Cerebellar nuclear complex (tissue), 1 donor: ENCODE measurements at regions not wholly inside any gene's neighbourhood (a gene's known extent, or its start where the extent isn't known, plus 50 kb on each side); places are given as distances from the start of the nearest gene placed in this dataset.
"Not testable (repeated sequence)": the region's sequence is repeated elsewhere in the genome, so short reads cannot be mapped to it uniquely, and the experiment has no call there.

ENCODE experiments used
- DNase-seq, 2 experiments: peaks; one replicate each; lab custom pipeline; 2025; lab: John Stamatoyannopoulos, UW

DNA sequence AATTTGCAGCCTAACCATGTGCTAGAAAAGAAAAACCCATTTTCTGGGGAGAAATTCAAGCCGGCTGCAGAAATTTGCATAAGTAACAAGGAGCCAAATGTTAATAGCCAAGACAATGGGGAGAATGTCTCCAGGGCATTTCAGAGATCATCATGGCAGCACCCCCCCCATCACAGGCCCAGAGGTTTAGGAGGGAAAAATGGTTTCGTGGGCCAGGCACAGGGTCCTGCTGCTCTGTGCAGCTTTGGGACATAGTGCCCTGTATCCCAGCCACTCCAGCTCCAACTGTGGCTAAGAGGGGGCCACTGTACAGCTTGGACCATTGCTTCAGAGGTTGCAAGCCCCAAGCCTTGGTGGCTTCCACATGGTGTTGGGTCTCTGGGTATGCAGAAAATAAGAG lies 620.0 kb downstream of the PSAT1 start:
- DNase-seq, result not testable (repeated sequence)

DNA sequence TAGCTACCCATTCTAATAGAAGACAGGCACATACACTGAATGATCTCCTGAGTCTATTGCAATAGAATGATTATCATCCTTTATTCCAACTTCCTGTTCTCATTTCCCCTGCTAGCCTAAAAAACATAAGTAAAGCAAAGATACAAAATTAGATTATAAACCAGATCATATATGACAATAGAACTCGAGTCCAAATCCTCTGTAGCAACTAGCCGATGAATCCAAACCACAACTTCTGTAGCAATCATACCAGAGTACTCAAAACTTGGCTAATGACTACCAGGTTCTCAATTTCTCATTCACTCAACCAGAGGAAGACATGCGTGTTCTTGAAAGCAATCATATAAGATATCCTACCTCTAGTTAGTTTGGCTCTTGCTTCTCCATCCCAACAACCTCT lies 622.1 kb downstream of the PSAT1 start:
- no peak for DNase-seq

DNA sequence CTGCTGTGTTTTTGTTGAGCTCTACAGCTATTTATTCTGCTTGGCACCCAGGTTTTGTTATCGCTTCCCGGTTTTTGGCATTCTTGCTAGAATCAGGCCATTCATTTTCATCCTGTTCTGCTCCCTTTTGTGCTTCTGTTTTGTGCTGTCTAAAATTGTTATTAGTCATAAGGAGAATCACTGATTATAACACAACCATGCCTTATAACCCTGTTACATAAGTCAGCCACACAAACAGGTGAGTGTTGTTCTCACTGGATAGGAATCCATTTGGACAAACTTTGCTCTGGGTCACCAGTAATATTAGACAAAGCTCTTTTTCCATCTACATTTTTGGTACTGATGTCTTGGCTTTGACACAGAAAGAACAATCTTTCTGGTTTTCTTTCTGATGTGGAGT lies 622.8 kb downstream of the PSAT1 start:
- no peak for DNase-seq

DNA sequence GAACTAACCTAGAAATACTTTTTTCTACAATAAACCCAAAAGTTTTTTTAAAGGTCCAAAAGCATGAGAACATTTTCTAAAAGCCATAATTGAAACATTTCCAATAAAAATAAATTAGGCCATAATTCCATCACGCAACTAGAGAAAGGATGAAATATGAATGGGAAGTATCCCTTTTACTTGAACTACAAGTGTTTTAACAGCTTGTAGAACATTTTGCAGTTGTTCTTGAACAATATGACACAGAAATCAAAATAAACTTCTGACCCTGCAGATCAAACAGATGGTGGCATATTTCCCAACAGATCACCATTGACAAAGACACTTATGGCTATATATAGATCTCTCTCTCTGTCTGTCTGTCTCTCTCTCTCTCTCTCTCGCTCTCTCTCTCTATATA lies 624.4 kb downstream of the PSAT1 start:
- no peak for DNase-seq

- DNase-seq, result no peak
Observed at GRCh38 chr9:78923966-78924659, 627.2 kb downstream of the PSAT1 start.

- no peak for DNase-seq
Observed at GRCh38 chr9:78927099-78927940, 630.4 kb downstream of the PSAT1 start.

- no peak for DNase-seq
Observed at GRCh38 chr9:78928625-78929405, 631.9 kb downstream of the PSAT1 start.

- DNase-seq, result no peak
Observed at GRCh38 chr9:78930281-78930680, 633.4 kb downstream of the PSAT1 start.

DNA sequence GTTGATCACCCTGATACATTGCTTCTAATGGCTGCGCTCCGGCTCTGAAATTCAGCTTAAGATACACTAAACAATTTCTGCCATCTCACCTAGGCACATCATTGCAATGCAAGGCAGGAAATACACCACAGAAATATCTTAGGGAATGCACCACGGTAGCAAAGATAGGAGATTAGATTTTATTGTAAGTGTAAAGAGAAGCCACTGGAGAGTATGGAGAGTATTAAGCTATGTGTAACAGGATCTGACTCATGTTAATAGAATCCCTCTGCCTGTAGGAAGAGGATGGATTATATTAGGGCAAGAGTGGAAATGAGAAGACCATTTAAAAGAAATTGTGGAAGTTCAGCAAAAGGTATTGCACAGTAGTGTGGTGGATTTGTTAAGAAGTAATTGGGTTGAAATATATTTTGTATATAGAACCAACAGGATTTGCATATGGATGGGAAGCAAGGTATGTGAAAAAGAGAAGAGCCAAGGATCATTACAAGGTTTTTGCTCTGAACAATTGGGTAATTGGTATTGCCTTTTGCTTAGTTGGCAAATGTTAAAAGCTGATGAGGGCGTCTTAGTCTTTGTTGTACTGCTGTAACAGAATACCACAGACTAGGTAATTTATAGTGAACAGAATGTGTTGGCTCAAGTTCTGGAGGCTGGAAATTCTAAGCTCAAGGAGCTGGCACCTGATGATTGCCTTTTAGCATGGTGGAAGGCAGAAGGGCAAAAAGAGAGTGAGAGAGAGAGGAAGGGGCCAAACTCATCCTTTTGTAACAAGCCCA lies 636.1 kb downstream of the PSAT1 start:
- no peak for DNase-seq

DNA sequence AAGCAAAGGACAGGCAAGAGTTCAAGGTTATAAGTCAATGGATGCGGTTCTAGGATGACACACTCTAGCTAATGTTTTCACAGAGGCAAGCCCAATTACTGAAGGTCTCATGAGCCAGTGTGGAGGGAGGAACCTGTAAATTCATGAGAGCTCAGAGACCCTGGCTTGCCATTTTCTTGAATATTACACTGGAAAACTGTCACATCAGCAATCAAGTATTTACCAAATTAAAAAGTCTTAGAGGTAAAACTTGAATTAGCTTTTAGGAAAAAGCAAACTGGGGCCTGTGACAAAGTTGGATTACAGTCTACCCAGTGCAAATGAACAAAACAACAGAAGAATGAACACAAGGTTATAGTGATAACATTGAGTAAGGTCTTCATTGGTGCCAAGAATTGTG lies 636.9 kb upstream of the TLE4 start:
- DNase-seq, result no peak

GRCh38 chr9:78938821-78939220 lies 632.9 kb upstream of the TLE4 start:
- DNase-seq, result no peak

DNA sequence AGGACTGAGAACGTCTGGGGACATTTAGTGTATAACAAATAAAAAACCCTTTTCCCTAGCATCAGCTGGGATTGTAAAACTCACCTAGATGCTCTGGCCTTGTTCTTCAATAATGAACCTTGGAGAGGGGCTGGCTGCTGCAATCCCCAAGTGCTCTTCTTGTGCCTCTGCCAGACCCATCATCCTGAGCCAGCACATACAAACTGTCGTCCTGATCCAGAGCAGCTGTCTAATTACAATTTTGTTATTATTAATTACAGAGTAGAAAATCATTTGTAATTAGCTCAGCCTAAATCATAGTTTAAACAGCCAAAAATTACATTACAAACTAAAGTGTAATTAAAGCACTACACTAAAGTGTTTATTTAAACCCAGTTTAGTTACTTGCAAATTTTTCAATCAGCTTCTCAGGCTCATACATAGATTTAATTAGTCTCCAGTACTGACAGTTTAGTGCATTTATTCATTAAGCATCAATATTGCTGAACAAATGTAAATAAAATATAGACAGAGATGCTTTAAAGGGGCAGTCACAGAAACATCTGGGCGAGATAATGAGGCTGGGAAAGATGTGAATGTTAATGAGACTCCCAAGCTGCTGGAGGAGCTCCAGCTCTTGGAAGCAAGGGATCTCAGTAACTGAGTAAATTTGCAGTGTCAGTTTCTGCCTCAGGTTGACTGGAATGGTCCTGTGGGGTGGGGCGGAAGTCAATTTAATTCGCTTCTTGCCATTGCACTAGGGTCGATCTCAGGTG lies 632.3 kb upstream of the TLE4 start:
- no peak for DNase-seq

DNA sequence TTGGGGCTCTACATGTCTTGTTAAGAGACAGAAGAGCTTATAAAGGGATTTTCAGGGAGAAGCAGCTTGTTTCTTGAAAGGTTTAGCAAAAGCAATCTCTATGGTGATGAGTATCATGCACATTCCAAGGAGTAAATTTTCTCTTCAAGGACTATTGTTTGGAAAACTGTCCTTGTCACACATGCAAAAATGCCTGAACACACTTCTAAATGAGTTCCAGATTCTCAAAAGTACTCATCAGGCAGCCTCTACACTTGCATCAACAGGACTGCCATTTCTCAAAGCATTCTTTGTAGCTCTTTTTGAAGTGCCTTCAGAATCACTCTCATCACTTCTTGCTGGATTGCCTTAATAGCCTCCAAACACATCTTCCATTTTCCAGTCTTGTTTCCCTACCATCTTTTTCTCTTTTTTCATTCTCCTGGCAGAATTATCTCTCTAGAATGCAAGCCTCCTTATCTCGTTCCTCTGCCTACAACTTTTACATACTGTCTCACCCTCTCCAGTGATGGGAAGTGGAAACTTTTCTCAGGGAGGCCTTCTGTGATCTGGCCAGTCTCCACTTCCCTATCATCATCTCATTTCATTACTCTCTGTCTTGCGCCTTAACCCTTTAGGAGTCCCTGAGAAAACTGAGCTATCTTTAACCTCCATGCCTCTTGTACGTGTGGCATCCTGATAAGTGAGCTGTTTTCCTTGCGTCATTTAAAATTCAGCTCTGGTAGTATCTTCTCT lies 631.5 kb upstream of the TLE4 start:
- no peak for DNase-seq

DNA sequence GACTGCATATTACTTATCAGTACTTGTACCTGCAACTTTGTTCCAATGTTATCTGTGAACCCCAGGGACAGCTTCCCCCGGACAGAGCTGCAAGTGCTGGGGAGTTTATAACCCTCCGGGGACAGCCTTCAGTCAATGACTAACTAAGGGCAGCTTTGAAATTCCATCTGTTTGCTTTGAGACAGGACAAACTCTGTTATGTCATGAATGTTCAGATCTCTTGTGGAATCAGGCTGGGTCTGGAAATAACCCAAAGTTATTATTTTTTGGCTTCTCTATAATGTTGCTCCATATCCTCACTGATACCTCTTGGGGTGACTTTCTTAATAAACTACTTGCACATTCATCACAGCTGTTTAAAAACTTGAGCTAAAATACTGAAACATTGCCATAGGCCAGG lies 617.5 kb upstream of the TLE4 start:
- no peak for DNase-seq

- DNase-seq, result no peak
Observed at GRCh38 chr9:78958892-78959291, 612.9 kb upstream of the TLE4 start.

GRCh38 chr9:78962156-78962555 lies 609.6 kb upstream of the TLE4 start:
- DNase-seq, result no peak

DNA sequence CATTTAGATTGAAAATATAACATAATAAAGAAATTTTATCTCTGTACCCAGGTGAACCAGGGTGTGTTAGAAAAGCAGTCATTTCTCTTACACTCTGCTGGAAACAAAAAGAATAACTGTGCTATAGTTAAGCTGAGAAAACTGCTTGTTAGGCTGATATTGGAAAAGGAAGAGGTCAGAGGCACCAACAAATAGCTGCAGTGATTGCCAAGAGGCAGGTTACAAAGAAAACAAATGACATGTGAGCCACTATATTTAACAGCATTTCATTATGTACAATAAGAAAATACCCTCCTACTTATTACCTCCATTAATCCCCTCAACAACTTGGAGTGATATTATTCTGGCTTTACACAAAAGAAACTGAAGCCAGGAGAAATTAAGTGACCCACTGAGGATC lies 607.9 kb upstream of the TLE4 start:
- DNase-seq, result no peak

- no peak for DNase-seq
Observed at GRCh38 chr9:78967596-78968217, 604.1 kb upstream of the TLE4 start.

DNA sequence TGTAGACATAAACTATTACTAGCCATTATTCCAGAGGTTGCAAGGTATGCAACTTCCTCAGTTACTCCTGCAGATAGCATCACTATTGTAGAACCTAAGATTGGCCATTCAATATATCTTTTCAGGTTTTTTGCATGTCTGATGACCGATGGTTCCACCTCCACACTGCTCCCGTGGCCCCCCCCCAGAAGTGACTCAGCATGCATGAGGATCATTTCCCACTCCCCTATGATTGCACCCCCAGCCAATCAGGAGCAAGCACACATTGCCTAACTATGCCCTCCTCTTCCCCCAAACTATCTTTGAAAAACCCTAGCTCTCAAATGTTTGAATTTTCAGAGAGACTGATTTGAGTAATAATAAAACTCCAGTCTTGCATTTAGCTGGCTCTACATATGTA lies 601.4 kb upstream of the TLE4 start:
- DNase-seq, result no peak

- DNase-seq, result no peak
Observed at GRCh38 chr9:78971540-78971939, 600.2 kb upstream of the TLE4 start.
